Pulmonary artery endothelial cell (primary cell): ENCODE measurements at regions not wholly inside any gene's neighbourhood (a gene's known extent, or its start where the extent isn't known, plus 50 kb on each side); places are given as distances from the start of the nearest gene placed in this dataset.
"Not testable (repeated sequence)": the region's sequence is repeated elsewhere in the genome, so short reads cannot be mapped to it uniquely, and the experiment has no call there.

Experiments
- DNase-seq: peaks from one replicate; pipeline ENCODE4 v3.0.0-alpha.2; 2011; ENCODE audit warnings: low read depth, low spot score

- DNase-seq: no peak
Measured at GRCh38 chr1:172717722-172718465, 59.0 kb downstream of the FASLG start.

DNA sequence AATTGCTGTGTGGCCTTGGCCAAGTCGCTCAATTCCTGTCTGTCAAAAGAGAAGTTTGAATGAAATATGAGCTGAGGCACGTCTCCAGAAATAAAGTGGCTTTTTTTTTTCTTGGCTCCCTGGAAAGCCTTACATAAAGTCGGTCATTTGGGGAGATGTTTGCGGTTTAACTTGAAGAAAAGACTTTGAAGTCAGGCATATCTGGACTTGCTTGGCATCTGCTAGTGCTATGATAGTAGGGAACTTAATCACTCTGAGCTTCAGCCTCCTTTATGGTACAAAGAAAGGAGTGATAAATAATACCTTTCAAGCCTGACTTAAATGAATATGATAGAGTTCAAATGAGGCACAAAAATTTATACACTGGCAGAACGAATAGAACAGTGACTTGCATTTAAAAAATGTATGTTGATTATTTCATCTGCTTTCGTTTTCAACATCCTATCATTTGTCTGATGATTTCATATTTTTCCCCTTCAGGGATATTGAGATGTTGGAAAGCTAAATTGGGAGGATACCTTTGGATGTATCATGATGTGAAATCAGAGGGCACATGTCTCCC lies 60.2 kb downstream of the FASLG start:
- no peak for DNase-seq

GRCh38 chr1:172719694-172720138 lies 60.8 kb downstream of the FASLG start:
- DNase-seq: no peak

- no peak for DNase-seq
Measured at GRCh38 chr1:172720339-172720738, 61.4 kb downstream of the FASLG start.

- DNase-seq: no peak
Measured at GRCh38 chr1:172723251-172723650, 64.3 kb downstream of the FASLG start.

GRCh38 chr1:172724232-172724631 lies 65.3 kb downstream of the FASLG start:
- no peak for DNase-seq

GRCh38 chr1:172724765-172725613 lies 66.1 kb downstream of the FASLG start:
- no peak for DNase-seq

DNA sequence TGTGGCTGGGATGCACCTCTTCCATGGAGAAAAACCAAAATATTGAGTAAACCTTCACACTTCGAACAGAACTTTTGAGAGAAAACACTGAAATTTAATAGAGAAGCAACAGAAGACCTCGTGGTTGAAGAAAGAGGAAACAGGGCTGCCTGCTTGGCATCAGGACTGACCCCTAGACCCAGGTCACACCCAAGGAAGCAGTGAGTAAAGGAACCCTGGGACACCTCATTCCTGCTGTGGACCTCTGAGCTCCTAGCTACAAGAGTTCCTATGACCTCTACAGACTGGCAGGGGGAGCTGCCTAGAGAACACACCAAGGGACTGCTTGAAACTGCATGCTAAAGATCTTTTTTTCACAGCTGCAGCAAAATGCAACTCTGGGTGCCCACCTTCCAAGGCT lies 67.8 kb downstream of the FASLG start:
- DNase-seq: no peak

GRCh38 chr1:172727275-172727857 lies 68.5 kb downstream of the FASLG start:
- no peak for DNase-seq

DNA sequence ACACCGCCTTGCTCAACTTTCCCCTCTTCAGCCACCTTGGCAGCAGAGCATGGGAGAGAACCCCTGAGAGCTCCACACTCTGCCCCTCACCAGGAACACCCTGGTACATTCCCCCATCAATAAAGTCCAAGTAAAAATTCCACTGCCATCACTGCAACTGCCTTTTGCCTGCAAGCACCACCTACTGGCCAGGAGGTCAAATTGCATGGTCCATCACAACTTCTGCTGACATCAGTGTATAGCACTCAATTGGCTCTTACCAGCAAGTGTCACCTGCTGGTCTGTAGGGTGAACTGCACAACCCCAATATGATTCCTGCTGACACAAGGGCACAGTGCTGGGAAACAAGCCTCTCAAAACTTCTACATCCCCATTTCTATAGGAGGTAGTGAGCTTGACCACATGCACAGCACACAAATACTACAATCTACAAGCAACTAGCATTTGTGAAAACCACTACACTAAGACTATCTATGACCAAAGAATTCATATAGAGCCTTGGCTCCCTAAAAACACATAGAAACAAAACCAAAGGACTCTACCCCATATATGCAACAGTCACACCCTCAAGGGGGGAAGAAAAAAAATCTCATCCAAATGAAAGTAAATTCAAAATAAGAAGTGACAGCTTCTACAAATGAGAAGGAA lies 69.2 kb downstream of the FASLG start:
- no peak for DNase-seq

GRCh38 chr1:172728705-172729104 lies 69.8 kb downstream of the FASLG start:
- DNase-seq: not testable (repeated sequence)

GRCh38 chr1:172732427-172732826 lies 73.5 kb downstream of the FASLG start:
- no peak for DNase-seq

DNA sequence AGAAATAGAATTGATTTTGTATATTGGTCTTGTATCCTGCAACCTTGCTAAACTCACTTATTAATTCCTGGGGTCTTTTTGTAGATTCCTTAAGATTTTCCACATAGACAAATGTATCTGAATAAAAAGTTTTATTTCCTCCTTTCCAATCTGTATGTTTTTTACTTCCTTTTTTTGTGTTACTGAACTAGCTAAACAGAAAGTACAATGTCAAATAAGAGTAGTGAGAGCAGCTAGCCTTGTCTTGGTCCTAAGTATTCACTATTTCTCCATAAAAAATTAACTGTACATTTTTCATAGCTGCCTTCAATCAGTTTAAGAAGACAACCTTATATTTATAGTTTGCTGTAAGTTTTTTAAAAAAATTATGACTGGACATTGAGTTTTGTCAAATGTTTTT lies 74.9 kb downstream of the FASLG start:
- DNase-seq: no peak

- DNase-seq: no peak
Measured at GRCh38 chr1:172738389-172738788, 79.5 kb downstream of the FASLG start.

- DNase-seq: no peak
Measured at GRCh38 chr1:172742599-172743500, 83.9 kb downstream of the FASLG start.

DNA sequence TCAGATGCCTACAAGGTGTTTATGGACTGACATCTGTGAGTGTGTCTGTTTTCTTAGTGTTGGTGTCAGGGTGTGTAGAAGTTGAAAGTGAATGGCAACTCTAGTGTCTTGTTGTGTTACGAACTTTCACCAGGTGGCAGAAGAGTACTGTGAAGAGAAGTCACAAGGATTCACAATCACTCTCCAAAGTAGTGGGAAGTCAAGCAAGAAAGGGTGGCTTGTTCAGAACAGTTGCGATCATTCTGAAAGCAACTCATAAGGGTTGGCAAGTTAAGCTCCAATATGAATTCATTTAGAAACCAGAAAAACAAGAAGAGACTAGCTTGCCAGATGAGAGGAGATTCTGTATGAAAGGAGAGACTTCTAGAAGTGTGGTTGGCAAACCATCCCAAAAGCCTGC lies 86.1 kb downstream of the FASLG start:
- peak; percentile 65 for DNase-seq

DNA sequence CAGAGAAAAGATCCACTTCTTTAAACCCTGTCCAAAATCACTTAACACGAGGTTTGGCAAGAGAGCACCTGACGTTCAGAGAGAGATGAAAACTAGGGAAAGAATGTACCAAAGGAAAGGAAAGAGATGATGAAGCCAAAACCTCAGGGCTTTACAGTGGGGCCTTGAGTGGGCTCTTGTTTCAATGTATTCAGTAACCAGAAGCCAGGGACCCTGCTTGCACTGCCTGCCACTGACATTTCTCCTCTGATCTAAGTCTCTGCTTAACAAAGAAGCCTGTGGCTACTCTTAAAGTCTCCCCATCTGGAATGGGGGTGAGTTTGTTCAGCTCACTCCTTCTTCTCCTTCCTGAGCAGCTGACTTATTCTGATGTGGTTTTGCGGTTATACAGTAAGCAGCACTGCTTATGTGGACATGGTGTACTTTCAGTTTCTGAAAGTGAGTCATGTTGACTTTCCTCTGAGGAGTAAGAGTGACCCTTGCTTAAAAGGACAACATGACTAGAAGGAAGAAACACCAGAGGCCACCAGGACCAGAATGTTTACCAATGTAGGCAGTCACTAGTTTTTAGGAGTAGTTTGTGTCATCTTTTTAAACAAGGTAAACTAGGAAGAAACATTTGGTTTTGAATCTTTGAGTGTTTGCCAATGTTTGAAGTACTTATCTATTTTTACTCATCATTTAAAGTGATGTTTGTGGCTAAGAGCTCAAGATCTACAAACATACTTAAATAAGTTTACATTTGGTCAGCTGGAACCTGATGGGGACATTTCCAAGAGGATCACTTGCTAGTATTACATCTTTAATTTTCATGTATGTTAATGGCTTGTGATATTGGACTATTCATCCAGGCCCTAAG lies 87.4 kb downstream of the FASLG start:
- DNase-seq: peak; percentile 79

DNA sequence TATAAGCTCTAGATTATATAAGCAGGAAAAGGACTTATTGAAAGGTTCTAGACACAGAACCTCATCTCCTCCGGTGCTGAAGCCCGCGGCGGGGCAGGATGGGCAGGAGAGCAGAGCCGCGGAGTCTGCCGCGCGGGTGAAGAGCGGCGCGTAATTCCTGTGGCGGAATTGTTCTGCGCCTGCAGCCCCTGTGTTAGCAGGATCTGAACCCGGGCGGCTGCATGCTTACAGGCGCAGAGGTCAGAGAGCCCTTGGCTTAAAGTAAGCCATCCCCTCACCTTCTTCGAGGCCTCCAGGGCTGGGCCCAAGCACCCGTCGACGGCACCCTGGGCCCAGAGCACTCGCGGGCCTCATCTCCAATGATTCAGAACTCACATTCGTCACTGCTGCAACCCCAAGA lies 89.3 kb downstream of the FASLG start:
- no peak for DNase-seq

DNA sequence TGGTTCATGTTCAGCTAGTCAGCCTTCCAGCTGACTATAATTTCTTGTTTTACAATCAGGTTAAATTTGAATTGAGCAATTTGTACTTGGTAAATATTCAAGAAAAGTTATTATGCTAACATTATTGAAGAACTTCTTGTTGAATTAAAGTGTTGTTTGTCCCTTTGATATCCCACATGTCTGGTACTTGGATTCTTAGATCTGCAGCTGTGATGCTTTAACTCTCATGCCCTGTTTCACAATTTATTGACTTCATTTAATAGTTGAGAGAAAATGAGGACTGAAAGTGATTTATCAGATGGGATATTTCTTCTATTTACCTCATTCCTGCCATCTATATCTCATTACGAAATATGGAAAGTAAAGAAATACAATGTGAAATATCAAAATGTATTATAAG lies 92.8 kb downstream of the FASLG start:
- no peak for DNase-seq

- DNase-seq: no peak
Measured at GRCh38 chr1:172753964-172754363, 95.1 kb downstream of the FASLG start.
